ENCODE measurements at regions not wholly inside any gene's neighbourhood (a gene's known extent, or its start where the extent isn't known, plus 50 kb on each side); places are given as distances from the start of the nearest gene placed in this dataset.

DNA sequence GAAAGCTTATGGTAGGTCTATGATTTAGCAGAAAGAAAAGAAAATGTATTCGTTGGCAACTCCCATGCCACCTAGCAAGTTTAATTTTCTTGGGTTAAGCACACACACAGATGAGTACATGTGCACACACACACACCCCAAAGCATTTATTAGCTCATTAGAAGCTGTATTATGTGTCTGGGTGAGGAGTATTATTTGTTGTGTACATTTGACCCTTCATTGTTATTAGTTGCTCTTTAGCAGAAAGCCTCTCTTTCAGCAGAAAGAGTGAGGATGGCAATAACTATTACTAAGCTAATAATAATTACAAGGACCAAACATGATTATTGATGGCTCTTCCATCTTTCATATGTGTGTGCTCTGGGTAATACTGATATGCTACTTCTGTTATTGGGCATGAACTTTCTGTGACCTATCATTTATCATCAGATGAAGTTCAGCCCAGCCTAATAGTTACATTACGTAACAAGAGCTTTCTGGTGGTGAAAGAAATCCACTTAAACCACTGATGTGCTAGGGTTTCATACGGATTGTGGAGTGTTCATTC is 177.4 kb upstream of the OBI1 start:
- intact Hi-C loops (cut with micrococcal nuclease; ENCODE audit: unreplicated experiment) (no loop called here), in situ Hi-C loops (cut with HindIII; ENCODE audit: low pct_unique_long_range_greater_than_20kb, low sequenced_read_pairs) (no loop called here)
- no TSS peak for BruUV-seq (replicated peaks)
- H3K4me1 ChIP-seq (ENCODE audit: control insufficient read depth, insufficient read depth, low read length) = no peaks in the 10 kb centered on the region
- no peaks in the 10 kb centered on the region for H3K27me3 ChIP-seq (ENCODE audit: control insufficient read depth, insufficient read depth, low read length)
- CTCF ChIA-PET = no interaction called here
- no peak for ATAC-seq
- H3K4me3 ChIP-seq (ENCODE audit: low read depth in 2 of 2, low read length in 2 of 2) = no peak overlapping the region
- no peak overlapping the region for H3K27ac ChIP-seq (ENCODE audit: low read length)
- H3K36me3 ChIP-seq (ENCODE audit: control insufficient read depth, insufficient read depth, low read length) = no peaks in the 10 kb centered on the region
- TF ChIP-seq TCF7L2 (IDR thresholded peaks at IDR 0.05; ENCODE audit: low read depth, low read length) = no peak
- TF ChIP-seq, protein P1, sequence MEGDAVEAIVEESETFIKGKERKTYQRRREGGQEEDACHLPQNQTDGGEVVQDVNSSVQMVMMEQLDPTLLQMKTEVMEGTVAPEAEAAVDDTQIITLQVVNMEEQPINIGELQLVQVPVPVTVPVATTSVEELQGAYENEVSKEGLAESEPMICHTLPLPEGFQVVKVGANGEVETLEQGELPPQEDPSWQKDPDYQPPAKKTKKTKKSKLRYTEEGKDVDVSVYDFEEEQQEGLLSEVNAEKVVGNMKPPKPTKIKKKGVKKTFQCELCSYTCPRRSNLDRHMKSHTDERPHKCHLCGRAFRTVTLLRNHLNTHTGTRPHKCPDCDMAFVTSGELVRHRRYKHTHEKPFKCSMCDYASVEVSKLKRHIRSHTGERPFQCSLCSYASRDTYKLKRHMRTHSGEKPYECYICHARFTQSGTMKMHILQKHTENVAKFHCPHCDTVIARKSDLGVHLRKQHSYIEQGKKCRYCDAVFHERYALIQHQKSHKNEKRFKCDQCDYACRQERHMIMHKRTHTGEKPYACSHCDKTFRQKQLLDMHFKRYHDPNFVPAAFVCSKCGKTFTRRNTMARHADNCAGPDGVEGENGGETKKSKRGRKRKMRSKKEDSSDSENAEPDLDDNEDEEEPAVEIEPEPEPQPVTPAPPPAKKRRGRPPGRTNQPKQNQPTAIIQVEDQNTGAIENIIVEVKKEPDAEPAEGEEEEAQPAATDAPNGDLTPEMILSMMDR (IDR thresholded peaks at IDR 0.05) = no peak
- no peak for TF ChIP-seq POLR2AphosphoS5 (IDR thresholded peaks at IDR 0.05; ENCODE audit: low read depth, low read length)
- TF ChIP-seq, protein P2, sequence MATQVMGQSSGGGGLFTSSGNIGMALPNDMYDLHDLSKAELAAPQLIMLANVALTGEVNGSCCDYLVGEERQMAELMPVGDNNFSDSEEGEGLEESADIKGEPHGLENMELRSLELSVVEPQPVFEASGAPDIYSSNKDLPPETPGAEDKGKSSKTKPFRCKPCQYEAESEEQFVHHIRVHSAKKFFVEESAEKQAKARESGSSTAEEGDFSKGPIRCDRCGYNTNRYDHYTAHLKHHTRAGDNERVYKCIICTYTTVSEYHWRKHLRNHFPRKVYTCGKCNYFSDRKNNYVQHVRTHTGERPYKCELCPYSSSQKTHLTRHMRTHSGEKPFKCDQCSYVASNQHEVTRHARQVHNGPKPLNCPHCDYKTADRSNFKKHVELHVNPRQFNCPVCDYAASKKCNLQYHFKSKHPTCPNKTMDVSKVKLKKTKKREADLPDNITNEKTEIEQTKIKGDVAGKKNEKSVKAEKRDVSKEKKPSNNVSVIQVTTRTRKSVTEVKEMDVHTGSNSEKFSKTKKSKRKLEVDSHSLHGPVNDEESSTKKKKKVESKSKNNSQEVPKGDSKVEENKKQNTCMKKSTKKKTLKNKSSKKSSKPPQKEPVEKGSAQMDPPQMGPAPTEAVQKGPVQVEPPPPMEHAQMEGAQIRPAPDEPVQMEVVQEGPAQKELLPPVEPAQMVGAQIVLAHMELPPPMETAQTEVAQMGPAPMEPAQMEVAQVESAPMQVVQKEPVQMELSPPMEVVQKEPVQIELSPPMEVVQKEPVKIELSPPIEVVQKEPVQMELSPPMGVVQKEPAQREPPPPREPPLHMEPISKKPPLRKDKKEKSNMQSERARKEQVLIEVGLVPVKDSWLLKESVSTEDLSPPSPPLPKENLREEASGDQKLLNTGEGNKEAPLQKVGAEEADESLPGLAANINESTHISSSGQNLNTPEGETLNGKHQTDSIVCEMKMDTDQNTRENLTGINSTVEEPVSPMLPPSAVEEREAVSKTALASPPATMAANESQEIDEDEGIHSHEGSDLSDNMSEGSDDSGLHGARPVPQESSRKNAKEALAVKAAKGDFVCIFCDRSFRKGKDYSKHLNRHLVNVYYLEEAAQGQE (IDR thresholded peaks at IDR 0.05; ENCODE audit: insufficient read depth in 1 of 2, low read depth in 2 of 2, low read length in 1 of 2) = no peak
- TF ChIP-seq SIN3A (IDR thresholded peaks at IDR 0.05; ENCODE audit: borderline replicate concordance, insufficient read depth, low read depth, low read length) = no peak
- no peak for DNase-seq (ENCODE audit: low read depth, low spot score)
- no peaks in the 10 kb centered on the region for H3K9me3 ChIP-seq (ENCODE audit: control insufficient read depth, insufficient read depth, low read depth, low read length)
- POLR2A ChIA-PET = no interaction called here

DNA sequence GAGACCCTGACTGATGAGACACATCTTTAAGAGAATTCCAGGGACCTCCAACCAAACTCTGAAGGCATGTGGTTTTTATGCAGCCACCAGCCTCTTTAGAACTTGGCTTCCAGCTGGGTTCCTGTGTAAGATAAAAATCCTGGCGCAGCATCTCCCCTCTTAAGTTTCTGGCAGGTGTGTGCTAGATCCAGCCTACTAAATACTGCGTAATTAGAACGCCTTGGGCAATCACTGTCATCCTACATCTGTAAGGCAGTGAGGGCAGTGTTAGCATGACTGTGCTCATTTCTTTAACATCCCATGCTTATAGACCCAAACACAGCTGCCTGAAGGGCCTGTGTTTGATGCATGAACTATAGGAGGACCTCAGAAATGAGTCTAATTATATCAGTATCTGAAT is 173.5 kb upstream of the OBI1 start:
- Histone ChIP-seq H3K27me3 (ENCODE audit: control insufficient read depth, insufficient read depth, low read length) (no peaks in the 10 kb centered on the region), H3K4me1 (ENCODE audit: control insufficient read depth, insufficient read depth, low read length) (no peaks in the 10 kb centered on the region), H3K9me3 (ENCODE audit: control insufficient read depth, insufficient read depth, low read depth, low read length) (no peaks in the 10 kb centered on the region), H3K4me3 (ENCODE audit: low read depth in 2 of 2, low read length in 2 of 2) (no peak overlapping the region), H3K36me3 (ENCODE audit: control insufficient read depth, insufficient read depth, low read length) (no peaks in the 10 kb centered on the region), H3K27ac (ENCODE audit: low read length) (no peak overlapping the region)
- POLR2A ChIA-PET = no interaction called here
- in situ Hi-C loops (cut with HindIII; ENCODE audit: low pct_unique_long_range_greater_than_20kb, low sequenced_read_pairs) = no loop called here
- no peak for ATAC-seq
- BruUV-seq (replicated peaks) = no TSS peak
- no peak for DNase-seq (ENCODE audit: low read depth, low spot score)
- CTCF ChIA-PET = no interaction called here
- intact Hi-C loops (cut with micrococcal nuclease; ENCODE audit: unreplicated experiment) = no loop called here
- TF ChIP-seq TCF7L2 (IDR thresholded peaks at IDR 0.05; ENCODE audit: low read depth, low read length) (no peak), POLR2AphosphoS5 (IDR thresholded peaks at IDR 0.05; ENCODE audit: low read depth, low read length) (no peak), SIN3A (IDR thresholded peaks at IDR 0.05; ENCODE audit: borderline replicate concordance, insufficient read depth, low read depth, low read length) (no peak)
- TF ChIP-seq, protein P2 (IDR thresholded peaks at IDR 0.05; ENCODE audit: insufficient read depth in 1 of 2, low read depth in 2 of 2, low read length in 1 of 2) = no peak
- TF ChIP-seq, protein P1 (IDR thresholded peaks at IDR 0.05) = no peak

Data from Panc1 (cell line).